Globus pallidus (tissue), 1 donor: ENCODE measurements at regions not wholly inside any gene's neighbourhood (a gene's known extent, or its start where the extent isn't known, plus 50 kb on each side); places are given as distances from the start of the nearest gene placed in this dataset.

ENCODE experiments used
- DNase-seq: peaks from one replicate; pipeline ENCODE4 v3.0.0-alpha.2; 2015; ENCODE audit warnings: low spot score

DNA sequence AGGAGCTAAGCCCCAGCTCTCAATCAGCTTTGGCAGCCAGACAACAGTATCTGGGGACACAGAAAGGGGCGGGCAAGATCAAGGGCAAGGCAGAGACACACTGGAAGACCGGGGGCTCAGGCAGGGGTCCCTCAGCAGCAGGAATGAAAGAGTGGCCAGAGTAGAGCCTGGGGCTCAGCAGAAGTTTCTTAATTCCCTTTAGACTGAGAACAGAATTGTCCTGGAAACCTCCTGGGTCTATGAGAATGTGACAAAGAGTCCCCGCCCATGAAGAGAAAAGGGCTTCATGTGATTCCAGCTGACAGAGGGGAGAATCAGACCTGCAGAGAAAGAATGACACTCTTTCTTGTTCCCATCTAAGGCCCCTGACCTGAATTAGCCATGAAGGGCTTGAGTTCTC lies 95.2 kb upstream of the CTNNB1 start:
- no peak for DNase-seq

DNA sequence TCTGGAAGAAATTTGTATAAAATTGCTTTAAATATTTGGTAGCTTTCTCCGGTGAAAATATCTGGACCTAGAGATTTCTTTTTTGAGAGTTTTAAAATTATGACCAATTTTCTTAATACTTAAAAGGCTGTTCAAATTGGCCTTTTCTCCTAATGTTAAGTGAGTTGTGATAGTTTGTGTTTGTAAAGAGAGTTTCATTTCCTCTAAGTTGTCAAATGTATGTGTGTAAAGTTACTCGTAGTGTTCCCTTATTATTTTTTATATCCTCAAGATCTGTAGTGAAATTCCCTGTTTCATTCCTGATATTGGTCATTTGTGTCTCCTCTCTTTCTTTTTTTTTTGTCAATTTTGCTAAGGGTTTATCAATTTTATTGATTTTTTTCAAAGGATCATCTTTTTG lies 92.6 kb upstream of the CTNNB1 start:
- DNase-seq, result no peak

DNA sequence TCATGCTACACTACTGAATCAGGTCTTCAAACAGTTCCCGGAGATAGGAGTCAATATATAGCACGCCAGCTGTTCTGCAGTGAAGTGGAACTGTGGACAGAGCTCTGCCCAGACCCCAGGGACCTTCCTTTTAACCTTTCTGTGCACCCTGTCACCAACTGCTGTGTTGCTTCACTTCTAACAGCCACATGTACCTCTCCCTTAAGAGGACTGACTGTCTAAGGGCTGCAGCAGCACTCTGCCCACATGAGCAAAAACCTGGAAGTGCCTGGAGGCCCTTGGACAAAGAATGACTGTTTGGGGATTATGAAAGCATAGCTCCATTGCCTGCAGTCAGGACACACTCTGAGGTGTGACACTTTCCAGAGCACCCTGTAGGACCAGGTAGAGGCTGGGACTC lies 88.3 kb upstream of the CTNNB1 start:
- DNase-seq, result no peak

DNA sequence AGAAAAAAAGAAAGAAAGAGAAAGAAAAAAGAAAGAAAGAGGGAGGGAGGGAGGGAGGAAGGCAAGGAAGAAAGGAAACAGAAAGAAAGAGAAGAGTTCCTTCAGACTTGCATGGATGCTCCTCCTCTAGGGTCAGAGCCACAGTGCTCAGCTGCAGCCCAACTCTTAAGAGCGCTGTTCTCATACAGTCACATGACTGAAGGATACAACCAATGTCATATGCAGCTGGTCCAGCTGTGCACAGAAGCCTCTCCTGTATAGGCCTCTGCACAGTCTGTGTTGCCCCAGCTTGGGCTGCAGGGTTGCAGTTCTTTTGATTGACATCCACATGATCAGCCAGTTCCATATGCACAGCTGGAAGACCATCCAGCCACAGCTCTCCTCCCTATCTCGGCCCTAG lies 86.8 kb upstream of the CTNNB1 start:
- no peak for DNase-seq

DNA sequence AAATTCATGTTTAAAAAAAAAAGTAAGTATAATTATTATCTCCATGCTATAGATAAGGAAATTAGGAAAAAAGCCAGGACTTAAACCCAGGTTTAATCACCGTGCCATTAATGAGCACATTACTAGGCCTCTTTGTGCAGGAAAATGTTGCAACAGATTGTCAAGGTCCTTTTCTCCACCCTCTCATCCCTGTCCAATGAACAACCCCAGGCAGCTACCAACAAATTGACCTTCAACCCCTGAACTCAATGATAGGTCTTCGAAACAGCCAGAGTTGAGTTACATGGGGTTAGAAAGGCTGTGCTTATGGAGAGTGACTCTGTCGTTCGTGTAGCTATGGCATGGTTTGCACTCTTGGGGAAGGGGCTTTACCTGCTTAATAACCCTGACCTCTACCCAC lies 84.2 kb upstream of the CTNNB1 start:
- DNase-seq, result no peak

DNA sequence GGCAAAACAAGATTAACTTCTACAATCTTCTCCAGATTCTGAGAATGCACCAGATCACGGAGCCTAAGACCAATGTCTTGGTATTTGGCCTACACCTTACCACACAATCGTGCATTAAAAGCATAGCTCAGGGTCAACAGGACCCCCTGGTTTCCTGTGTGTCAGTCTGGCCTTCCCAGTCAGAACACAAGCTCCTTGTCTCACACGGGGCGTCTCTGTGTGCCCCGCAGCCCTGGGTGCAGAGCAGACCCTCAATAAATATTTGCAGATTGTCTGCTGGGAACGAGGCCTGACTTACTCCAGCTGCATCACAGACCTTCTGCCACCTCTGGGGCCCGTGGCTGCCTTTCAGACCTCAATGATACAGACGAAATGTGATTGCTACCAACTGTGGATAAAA lies 82.5 kb upstream of the CTNNB1 start:
- DNase-seq, result no peak

DNA sequence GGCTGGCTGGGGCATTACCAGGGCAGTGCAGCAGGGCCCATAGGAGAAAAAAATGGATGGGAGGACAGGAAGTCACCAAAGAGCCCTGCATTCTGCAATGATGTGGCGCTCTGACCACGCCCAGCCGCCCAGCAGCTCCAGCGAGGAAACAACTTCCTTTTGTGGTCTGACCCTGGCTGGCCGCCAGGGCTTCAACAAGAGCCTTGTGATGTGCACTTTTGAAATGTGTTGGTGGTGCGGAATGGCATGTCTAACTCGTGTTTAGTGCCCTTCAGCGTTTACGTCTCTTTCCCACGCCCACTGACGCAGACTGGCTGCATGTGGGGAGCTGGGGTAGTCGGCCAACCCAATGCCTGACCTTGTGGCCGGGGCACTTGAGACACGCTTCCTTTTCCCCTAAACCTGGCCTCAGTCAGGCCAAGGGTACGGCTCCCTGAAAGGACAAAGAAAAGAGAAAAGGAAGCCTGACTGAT lies 81.9 kb upstream of the CTNNB1 start:
- peak; percentile 85 for DNase-seq

DNA sequence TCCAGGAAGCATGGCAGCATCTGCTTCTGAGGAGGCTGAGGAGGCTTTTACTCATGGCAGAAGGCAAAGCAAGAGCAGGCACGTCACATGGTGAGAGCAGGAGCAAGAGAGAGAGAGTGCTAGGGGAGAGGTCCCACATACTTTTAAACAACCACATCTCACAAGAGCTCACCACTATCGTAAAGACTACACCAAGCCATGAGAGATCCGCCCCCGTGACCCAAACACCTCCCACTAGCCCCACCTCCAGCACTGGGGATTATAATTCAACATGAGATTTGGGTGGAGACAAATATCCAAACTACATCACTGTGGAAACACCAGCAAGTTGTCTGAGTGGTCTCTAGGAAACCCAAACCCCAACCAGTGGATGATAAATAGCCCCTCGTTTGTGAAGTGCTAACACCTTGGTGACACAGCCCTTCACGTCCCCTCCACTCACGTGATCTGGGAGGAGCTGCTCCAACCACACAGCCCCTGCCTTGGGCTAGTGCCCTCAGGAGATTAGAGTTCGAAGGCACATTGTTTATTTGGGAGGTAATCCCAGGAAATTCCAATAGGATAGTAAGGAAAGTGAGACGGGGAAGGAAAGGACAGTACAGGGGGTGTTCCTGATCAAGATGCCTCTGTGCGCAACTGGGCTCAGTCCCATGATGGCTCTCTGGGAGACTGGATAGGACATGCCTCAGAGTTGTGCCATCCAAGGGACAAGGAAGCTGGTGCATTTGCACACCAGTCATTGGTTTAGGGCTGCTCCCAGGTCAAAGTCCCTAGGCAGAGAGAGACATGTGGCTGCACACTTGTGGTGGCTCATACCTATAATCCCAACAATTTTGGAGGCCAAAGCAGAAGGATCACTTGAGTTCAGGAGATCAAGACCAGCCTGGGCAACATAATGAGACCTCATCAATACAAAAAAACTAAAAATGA lies 80.6 kb upstream of the CTNNB1 start:
- DNase-seq, result no peak

DNA sequence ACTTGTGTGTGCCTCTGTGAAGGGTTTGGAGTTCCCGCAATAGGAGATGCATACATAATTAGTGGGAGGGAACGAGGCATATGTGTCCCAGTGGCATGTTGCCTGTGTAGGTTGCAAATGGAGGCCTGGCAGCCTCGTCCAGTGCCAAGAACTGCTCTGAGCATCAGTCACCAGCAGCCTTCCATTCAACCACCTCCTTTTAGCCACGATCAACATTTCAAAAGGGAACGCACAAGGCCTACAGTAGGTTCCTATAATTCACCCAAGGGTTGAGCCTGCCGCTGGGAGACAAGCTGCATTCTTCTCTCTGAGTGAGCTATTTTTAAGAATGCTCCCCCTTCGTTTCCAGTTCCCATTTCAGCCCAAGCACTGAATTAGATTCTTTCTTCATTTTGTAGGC lies 78.8 kb upstream of the CTNNB1 start:
- DNase-seq, result peak; percentile 28

DNA sequence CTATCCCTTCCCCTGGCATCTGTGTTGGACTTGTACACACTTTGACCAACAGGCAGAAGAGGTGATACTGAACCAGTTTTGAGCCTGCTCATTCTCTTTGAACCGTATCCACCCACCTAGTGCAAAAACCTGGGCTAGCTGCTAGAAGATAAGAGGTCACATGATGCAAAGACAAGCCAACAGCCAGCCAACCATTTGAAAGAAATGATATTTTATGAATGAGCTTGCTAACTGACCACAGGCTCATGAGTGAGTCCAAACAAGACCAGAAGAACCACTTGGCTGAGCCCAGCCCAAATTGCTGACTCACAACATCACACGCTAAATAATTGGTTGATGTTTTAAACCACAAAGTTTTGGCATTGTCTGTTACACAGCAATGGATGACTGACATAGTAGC lies 74.0 kb upstream of the CTNNB1 start:
- DNase-seq, result no peak

DNA sequence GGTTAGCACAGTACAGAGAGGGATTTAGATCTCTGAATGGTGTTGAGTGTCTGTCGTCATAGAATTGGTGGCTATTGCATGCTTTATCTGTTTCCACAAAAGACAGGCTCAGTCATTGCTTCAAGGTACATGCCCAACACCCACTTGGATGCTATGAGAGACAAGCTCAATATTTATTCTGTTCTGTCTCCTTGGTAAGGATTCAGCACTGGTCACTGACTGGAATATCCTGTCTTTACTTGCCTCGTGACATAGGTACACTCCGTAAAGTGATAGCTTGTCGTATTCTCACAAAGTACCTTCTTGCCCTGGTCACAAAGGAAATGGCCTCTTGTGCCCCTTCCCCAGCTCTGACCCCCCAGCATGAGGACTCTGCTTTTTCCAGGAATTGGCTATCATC lies 72.8 kb upstream of the CTNNB1 start:
- DNase-seq, result no peak

DNA sequence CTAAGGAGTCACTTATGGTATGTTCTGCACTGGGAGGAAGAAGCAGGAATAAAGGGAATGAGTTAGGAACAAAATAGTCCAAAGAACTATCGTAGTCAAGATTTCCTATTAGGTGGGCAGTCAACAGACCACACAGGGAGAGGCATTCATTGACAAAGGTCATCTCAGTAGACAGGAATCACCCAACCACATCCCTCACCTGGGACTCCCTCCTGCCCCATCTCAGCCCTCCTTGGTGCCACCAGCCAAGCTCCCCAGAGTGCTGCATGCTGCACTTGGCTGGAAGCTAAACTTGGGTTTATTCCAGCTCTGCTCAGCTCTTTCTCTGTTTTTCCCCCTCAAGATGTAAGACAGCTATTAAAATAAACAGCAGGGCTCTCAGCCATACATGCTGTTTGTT lies 72.3 kb upstream of the CTNNB1 start:
- DNase-seq, result no peak

DNA sequence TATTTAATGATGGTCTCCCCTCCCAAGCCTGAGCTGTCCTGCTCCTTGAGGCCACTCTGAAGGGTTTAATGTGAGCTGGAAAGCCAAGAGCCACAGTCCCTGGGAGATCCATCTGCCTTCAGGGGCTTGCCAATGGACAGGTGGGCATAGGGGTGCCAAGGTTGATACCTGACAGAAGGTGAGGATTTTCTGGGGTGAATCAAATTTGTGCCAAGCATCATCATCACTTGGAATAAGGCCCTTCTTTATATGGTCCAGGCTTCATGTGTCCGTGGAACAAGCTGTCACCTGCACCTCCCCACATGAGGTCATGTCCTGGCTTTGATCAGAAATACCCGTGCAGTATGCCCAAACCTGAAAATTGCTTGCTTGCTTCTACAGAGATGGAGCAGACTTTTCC lies 71.9 kb upstream of the CTNNB1 start:
- DNase-seq, result no peak

DNA sequence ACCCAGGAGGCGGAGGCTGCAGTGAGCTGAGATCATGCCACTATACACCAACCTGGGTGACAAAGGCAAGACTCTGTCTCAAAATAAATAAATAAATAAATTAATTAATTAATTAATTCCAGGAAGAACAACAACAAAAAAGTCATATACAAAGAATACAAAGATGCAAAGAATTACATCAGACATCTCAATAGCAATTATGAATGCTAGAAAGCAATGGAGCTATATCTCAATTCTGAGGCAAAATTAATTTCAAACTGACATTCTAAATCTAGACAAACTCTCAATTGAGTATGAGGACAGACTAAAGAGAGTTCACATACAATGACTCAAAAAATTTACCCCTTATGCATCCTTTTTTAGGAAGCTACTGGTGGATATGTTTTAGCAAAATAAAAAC lies 69.6 kb upstream of the CTNNB1 start:
- no peak for DNase-seq

DNA sequence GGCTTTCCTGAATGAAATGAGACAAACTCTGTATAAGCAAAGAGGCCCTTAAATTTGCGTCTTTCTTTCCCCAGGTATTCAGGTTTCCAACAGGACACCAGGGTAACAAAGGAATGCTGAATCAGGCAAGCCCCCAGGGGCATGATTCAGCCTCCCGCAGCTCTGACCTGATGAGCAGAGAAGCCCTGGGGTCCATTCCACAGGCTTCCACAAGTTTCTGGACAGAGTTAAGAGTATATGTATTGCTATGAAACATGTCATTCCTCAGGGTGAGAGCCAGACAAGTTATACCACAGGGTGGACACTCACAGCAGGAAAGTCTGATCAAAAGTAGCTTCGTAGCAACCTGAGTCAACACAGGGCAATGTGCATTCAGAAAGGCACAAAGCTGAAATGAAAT lies 68.1 kb upstream of the CTNNB1 start:
- DNase-seq, result no peak

DNA sequence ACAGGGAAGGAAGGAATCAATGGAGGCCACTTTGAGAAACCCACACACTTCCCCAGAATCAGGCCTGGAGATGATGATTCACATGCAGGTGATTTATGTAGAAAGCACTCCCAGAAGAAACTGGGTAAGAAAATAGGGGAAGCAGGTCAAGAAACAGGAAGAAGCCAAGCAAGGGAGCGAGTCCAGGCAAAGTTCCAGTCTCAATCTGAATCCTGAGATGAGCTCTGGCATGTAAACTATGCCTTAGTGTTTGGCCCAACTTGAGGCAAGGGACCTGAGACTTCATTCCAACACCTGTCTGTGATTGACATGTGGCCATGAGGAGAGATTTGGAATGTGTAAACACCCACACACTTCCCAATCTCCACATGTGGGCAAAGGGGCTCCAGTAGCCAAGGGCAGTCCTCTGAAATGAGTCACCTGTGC lies 61.6 kb upstream of the CTNNB1 start:
- DNase-seq, result no peak

DNA sequence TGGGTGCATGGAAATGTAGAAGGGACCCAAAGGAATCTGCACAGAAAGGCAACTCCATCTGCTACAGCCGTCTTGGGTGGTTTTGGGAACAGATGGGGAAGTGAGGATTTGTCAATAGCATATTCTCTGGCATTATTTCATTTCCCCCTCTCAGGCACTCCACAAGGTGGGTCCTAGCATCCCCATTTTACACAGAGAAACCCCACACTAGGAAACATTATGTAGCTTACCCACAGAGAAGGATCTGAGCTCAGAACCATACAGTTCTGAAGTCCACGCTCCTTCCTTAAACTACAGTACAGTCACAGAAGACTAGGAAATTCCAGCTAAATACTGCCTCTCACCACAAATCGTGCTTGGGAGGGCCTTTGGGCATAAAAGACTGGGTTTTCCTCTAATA lies 61.2 kb upstream of the CTNNB1 start:
- no peak for DNase-seq

DNA sequence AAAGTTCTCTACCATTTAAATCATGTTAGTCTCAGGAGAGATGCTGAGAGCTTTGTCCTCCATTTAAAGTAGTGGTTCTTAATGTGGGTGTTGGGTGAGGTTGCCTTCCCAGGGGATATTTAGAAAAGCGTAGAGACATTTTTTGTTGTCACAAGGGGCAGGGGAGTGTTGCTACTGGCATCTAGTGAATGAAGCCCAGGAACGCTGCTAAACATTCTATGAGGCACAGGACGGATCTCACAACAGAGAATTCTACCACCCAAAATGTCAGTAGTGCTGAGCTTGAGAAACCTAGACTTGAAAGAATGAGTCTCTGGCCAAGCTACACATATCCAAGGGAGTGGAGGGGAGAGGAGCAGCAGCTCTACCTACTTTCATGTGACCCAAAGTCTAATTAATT lies 60.7 kb upstream of the CTNNB1 start:
- no peak for DNase-seq

DNA sequence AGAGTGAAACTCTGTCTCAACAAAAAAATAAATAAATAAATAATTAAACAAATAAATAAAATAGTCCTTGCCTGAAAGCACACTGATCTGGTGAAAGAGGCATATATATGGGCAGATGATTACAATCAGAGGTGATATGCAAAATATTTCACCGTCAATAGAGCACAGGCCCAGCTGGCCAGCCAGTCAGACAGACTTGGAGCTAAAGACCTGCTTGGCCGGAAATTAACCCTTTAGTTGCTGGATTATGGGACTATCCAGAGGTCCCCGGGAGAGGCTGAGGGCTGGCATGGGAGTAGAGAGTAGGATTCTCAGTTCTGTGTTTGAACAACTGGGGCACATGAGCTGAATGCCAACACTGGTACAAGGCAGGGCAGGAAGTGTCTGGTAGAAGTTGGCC lies 59.1 kb upstream of the CTNNB1 start:
- DNase-seq, result no peak

DNA sequence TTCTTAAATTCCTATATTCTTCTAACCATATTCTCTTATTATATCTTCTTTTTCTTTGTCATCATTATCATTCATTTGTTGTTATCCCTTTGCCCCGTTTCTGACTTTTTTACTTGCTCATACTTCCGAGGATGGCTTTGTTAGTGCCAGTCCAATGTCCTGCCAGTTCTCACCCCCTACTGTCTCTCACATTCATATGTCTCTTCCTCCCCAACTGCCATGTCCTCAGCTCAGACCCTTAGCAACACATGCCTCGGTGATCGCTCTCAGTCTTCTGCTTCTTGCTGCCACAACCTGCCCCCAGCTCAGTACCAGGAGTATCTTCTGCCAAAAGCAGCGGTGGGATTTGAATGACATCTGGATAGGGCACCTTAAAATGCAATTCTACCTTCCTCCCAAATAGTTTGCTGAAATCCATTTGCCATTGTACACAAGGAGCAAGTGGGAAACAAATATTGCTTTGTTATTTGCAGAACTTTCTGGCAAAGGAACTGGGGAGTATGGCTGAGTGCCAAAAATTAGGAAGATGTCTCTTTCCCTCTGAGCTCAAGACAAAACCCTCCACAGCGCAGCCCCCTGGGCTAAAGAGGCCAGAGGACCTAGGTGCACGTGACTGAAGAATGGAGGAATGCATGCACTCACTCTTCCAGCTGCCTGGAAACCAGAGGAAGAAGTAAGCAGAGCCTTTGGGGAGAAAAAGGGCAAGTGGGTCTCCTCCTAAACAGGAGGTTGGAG lies 57.7 kb upstream of the CTNNB1 start:
- DNase-seq, result no peak

DNA sequence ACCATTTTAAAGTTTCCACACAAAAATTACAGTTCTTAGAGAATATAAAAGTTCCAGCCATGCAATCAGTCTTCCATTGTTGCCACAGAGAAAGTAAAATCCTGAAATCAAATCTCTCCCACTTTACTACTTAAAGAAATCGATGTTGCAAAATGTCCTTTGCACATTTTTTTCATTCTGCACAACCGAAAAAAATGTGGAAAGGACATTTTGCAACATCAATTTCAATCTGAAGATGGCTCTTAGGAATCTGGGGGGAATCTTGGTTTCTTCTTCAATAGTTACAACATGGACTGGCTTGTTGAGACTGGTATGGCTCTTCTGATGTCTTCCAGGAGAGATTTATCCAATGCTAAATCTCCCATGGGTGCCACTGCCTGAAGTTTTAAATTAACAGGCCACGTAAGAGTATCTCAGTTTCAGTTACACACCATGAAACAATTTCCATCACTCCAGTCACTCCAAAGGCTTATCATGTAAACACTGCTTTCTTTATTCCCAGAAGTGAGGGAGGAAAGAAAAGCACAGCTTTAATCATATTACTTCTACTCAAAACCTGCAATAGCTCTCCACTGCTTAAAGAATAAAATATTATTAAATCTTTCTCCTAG lies 55.8 kb upstream of the CTNNB1 start:
- DNase-seq, result no peak

DNA sequence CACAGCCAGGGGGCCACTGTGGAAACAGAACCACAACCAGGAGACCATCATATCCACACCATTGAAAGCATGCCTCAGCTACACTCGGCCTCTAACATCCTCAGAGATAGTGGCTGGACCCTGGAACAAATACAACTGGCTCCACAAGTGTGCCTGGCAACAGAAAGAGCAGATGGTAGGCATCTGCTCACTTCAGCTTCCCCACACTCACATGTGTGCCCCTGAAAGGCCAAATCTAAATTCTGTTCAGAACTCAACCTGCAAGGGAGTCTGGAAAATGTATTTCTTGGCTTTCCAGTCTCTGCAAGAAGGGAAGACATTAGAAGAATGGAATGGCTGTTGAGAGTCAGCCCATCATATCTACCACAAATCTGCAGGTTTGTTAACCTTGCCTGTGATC lies 54.7 kb upstream of the CTNNB1 start:
- DNase-seq, result no peak

DNA sequence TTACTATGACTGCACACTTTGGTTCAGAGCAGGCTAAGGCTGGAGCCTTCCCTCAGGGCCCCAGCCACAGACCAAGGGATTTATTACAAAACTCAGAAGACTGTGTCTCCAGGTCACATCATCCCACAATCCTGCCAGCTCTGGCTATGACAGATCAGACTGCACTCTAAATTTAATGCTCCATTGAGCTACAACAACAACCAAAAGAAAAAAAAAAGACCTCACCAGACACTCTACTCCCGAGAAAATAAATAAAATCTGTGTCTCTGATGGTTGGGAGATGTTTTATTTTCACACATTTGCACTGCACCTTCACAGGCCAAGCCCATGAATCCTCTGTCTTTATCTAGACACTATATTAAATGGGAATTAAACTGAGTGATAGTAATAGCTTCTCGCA lies 50.8 kb upstream of the CTNNB1 start:
- DNase-seq, result no peak
